Retinal pigment epithelial cell (primary cell): ENCODE measurements at regions not wholly inside any gene's neighbourhood (a gene's known extent, or its start where the extent isn't known, plus 50 kb on each side); places are given as distances from the start of the nearest gene placed in this dataset.

ENCODE experiments used
- DNase-seq: peaks from one replicate; pipeline ENCODE4 v3.0.0-alpha.2; 2010; ENCODE audit warnings: low read depth
- H3K4me3 ChIP-seq: 2 replicates; pipeline ENCODE4 v1.5.1; 2011; ENCODE audit warnings: mild to moderate bottlenecking, low read length, control low read depth, moderate library complexity
- TF ChIP-seq, protein P1 (sequence below): conservative IDR thresholded peaks from 2 replicates; pipeline ENCODE4 v1.5.1; 2011; ENCODE audit warnings: low read depth, low read length, control low read depth, inconsistent platforms

DNA sequence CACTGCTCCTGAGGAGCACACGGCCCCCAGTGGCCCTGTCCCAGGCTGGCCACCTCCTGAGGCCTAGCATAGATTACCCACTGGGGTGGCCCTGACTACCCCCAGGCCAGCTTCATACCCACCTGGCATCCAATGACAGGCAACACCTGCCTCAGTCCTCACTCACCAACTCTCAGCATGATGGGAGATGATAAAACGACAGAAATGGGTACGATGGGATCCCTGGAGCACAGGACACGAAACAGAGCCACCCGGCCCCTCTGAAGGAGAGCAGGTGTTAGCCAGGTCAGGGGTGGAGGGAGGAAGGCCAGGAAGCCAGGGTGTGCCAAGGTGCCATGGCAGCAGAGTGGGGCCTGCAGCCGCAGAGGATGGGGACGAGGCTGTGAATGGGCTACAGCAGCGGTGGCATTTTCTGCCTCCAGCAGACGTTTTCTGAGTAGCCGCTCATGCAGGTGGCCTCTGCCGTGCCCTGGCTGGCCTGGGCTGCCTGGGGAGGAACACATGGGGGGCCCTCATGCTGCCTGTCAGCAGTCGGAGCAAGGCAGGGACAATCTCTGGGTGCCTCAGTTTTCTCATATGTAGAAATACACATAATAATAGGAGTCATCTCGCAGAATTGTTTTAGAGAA is 50.2 kb upstream of the FGF3 start:
- no peak for DNase-seq
- H3K4me3 ChIP-seq = no peak overlapping the region
- TF ChIP-seq, protein P1, sequence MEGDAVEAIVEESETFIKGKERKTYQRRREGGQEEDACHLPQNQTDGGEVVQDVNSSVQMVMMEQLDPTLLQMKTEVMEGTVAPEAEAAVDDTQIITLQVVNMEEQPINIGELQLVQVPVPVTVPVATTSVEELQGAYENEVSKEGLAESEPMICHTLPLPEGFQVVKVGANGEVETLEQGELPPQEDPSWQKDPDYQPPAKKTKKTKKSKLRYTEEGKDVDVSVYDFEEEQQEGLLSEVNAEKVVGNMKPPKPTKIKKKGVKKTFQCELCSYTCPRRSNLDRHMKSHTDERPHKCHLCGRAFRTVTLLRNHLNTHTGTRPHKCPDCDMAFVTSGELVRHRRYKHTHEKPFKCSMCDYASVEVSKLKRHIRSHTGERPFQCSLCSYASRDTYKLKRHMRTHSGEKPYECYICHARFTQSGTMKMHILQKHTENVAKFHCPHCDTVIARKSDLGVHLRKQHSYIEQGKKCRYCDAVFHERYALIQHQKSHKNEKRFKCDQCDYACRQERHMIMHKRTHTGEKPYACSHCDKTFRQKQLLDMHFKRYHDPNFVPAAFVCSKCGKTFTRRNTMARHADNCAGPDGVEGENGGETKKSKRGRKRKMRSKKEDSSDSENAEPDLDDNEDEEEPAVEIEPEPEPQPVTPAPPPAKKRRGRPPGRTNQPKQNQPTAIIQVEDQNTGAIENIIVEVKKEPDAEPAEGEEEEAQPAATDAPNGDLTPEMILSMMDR = no peak

DNA sequence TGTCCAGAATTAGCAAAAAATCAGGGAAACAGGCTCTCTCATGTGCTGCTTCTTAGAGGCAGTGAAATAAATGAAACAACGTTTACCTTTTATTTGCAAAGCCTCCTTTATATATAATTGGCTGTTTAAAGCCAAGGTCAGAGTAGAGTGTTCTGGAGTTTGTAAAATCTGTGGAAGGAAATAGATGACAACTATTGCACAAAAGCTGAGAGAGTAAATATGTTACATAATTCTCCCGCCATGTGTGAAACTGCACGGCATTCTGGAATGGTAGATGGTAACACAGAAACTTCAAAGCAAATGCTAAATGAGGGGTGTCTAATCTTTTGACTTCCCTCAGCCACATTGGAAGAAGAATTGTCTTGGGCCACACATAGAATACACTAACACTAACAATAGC is 51.5 kb upstream of the FGF3 start:
- H3K4me3 ChIP-seq = no peak overlapping the region
- no peak for DNase-seq
- TF ChIP-seq, protein P1 = no peak

GRCh38 chr11:69873166-69874077 is 54.2 kb upstream of the FGF3 start:
- TF ChIP-seq, protein P1 = no peak
- no peak for DNase-seq
- H3K4me3 ChIP-seq = no peak overlapping the region

- no peak for DNase-seq
- TF ChIP-seq, protein P1 = no peak
- H3K4me3 ChIP-seq = no peak overlapping the region
Measured at GRCh38 chr11:69874178-69874983, 55.2 kb upstream of the FGF3 start.

DNA sequence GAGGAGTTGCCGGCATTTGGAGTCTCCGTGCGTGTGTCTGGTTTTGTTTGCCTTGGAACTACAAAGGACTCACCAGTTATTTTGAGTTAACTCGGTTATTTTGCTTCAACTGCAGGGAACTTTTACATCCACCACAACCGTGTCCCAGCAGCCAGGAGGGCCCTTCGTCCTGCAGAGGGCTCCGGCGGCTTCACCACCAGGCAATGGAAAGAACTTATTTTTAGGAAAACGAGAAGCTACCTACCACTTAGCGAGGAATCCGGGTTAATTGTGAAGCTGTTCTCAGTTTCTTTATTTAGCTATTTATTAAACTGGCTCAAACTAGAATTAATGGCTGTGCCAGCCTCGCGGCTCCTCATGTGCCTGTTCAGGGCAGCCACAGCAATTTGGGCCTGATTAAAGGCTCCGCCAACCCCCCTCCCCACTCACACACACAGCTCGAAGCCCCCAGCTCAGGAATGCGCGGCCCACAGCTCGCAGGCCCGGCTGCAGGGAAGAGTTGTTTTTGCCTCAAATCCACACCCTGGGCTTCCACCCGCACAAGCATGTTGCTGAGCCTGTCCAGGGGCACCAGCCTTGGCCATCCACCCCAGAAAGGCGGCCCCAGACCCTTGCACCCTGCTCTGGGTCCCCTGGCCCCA is 55.9 kb upstream of the FGF3 start:
- no peak for DNase-seq
- H3K4me3 ChIP-seq = no peak overlapping the region
- TF ChIP-seq, protein P1 = no peak

- DNase-seq = no peak
- no peak overlapping the region for H3K4me3 ChIP-seq
- TF ChIP-seq, protein P1 = no peak
Measured at GRCh38 chr11:69876013-69876412, 56.8 kb upstream of the FGF3 start.
